Spleen (tissue), 7 donors: ENCODE measurements at regions not wholly inside any gene's neighbourhood (a gene's known extent, or its start where the extent isn't known, plus 50 kb on each side); places are given as distances from the start of the nearest gene placed in this dataset.

Experiments
- CTCF ChIP-seq, 11 experiments: fragments of 200-600 bp in 7 of 11; fragments of 450-650 bp in 4 of 11; sonication (generic) in 4 of 11; IDR thresholded peaks in 8 of 11; conservative IDR thresholded peaks in 3 of 11; 1 replicate in 7 of 11; 2 replicates in 4 of 11; pipeline versions ENCODE4 v1.4.0 to v1.8.0; 2016 to 2021; ENCODE audit warnings: antibody characterized with exemption in 11 of 11, inconsistent platforms in 4 of 11, mild to moderate bottlenecking in 1 of 11
- POLR2A ChIP-seq, 3 donors: fragments of 450-650 bp; IDR thresholded peaks; one replicate each; pipeline ENCODE4 v1.5.1; 2017; ENCODE audit warnings: antibody characterized with exemption in 3 of 3, mild to moderate bottlenecking in 1 of 3
- donor health status: DM: no; HTN: no; CAD: no; lungs with moderate emphysema.
- donor health status: DM: no; HTN: no; CAD: no.
- donor health status: DM: no; HTN: no; CAD: no.

DNA sequence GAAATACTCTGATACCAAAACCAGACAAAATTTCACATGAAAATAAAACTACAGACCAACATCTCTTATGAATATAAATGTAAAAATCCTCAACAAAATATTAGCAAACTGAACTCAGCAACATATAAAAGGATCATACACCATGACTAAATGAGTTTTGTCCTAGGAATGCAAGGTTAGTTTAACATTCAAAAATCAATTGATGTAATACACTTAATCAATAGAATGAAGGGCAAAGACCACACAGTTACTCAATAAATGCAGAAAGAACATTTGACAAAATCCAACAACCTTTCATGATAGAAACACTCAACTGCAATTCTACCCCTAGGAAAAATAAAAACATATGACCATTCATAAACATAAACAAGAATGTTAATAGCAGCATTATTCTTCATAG is 50.2 kb upstream of the DCTD start:
- TF ChIP-seq CTCF (IDR thresholded peaks at IDR 0.05 in 8 of 11, conservative IDR thresholded peaks at IDR 0.05 in 3 of 11) (no peak), POLR2A (IDR thresholded peaks at IDR 0.05) (no peak)
